ENCODE measurements at regions not wholly inside any gene's neighbourhood (a gene's known extent, or its start where the extent isn't known, plus 50 kb on each side); places are given as distances from the start of the nearest gene placed in this dataset.

DNA sequence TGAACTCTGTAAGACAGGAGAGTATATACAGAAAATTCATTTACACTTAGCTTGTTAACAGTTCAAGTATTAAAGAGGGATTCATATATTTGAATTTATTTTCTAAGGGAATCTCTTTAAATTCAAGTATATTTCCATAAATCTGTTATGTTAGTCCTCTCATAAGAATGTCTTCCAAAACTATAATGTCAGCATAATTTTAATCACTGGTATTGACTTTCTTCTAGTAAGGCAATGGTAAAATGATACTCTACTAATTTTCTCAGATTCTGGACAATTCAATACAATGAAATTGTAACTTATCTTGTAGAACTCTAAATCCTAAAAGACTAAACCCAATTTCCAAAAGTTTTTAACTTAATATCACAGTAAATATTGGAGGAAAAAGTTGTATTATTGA is 66.3 kb upstream of the EPHA6 start:
- no peak for TF ChIP-seq EZH2 (optimal IDR thresholded peaks at IDR 0.05; ENCODE audit: low read depth, low read length)
- TF ChIP-seq, protein P1, sequence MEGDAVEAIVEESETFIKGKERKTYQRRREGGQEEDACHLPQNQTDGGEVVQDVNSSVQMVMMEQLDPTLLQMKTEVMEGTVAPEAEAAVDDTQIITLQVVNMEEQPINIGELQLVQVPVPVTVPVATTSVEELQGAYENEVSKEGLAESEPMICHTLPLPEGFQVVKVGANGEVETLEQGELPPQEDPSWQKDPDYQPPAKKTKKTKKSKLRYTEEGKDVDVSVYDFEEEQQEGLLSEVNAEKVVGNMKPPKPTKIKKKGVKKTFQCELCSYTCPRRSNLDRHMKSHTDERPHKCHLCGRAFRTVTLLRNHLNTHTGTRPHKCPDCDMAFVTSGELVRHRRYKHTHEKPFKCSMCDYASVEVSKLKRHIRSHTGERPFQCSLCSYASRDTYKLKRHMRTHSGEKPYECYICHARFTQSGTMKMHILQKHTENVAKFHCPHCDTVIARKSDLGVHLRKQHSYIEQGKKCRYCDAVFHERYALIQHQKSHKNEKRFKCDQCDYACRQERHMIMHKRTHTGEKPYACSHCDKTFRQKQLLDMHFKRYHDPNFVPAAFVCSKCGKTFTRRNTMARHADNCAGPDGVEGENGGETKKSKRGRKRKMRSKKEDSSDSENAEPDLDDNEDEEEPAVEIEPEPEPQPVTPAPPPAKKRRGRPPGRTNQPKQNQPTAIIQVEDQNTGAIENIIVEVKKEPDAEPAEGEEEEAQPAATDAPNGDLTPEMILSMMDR (IDR thresholded peaks at IDR 0.05; ENCODE audit: low read length): no peak

All from MM.1S (cell line).